Natural killer cell treated with Interleukin-12 subunit alpha and Interleukin-12 subunit beta and Interleukin-15 and Interleukin-18, amount 100 ng/mL, for 72 hours (primary cell): ENCODE measurements at regions not wholly inside any gene's neighbourhood (a gene's known extent, or its start where the extent isn't known, plus 50 kb on each side); places are given as distances from the start of the nearest gene placed in this dataset.
"Not testable (repeated sequence)": the region's sequence is repeated elsewhere in the genome, so short reads cannot be mapped to it uniquely, and the experiment has no call there.

Experiments
- ATAC-seq, 2 donors: fragments of 150-1000 bp; cut with Tn5 transposase in 1 of 2; sonication (Bioruptor Pico), chemical (Tn5 transposase) in 1 of 2; 2 replicates each; pipeline ENCODE4 v1.10.0; 2021
- DNase-seq: peaks from one replicate; pipeline ENCODE4 v3.0.0; 2022; ENCODE audit warnings: low spot score
- H3K27ac Mint-ChIP-seq, 2 donors: 1 replicate in 1 of 2; 2 replicates in 1 of 2; pipeline ENCODE4 v1.8.0; 2022; ENCODE audit warnings: mixed read lengths in 2 of 2, mild to moderate bottlenecking in 1 of 2, moderate library complexity in 1 of 2
- H3K27me3 Mint-ChIP-seq, 2 donors: 1 replicate in 1 of 2; 2 replicates in 1 of 2; pipeline ENCODE4 v1.8.0; 2022; ENCODE audit warnings: mixed read lengths in 2 of 2
- H3K36me3 Mint-ChIP-seq: one replicate; pipeline ENCODE4 v1.8.0; 2022; ENCODE audit warnings: mixed read lengths
- H3K4me1 Mint-ChIP-seq, 2 donors: 1 replicate in 1 of 2; 2 replicates in 1 of 2; pipeline ENCODE4 v1.8.0; 2022; ENCODE audit warnings: low read depth in 2 of 2, mixed read lengths in 2 of 2, mild to moderate bottlenecking in 1 of 2
- H3K4me3 Mint-ChIP-seq: one replicate; pipeline ENCODE4 v1.8.0; 2022; ENCODE audit warnings: mixed read lengths
- H3K9me3 Mint-ChIP-seq: 2 replicates; pipeline ENCODE4 v1.8.0; 2022; ENCODE audit warnings: mixed read lengths

GRCh38 chr12:92070054-92070863 is 75.4 kb downstream of the BTG1 start:
- H3K27ac Mint-ChIP-seq: peak overlapping the region in 1 of 2 donors; percentile 47
- H3K36me3 Mint-ChIP-seq: no peaks in the 10 kb centered on the region
- peaks cover 3% of the 10 kb centered on the region for H3K9me3 Mint-ChIP-seq
- H3K27me3 Mint-ChIP-seq: no peaks in the 10 kb centered on the region
- DNase-seq (no peak), ATAC-seq (no peak)
- no peak overlapping the region for H3K4me3 Mint-ChIP-seq
- peaks cover 3 to 4% of the 10 kb centered on the region in 2 donors for H3K4me1 Mint-ChIP-seq

DNA sequence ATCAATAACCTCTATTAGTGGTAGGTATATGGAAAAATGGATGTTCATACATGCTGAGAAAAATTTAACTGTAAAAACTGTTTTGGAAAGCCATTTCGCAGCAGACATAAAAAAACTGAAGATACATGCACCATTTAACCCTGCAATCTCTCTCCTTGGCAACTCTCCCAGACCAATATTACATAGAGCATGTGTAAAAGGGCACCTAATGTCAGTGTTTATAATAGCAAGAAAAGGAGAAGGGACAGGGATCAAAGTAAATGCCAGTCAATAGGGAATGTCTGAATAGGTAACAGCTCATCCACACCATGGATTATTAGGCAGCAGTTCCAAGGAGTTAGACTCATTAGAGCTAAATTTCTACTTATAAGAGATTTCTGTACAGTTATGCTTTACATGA is 77.2 kb downstream of the BTG1 start:
- no peaks in the 10 kb centered on the region for H3K36me3 Mint-ChIP-seq
- ATAC-seq (no peak), DNase-seq (no peak)
- H3K27me3 Mint-ChIP-seq: no peaks in the 10 kb centered on the region
- H3K4me1 Mint-ChIP-seq: peaks cover 7 to 8% of the 10 kb centered on the region in 2 donors
- H3K4me3 Mint-ChIP-seq: no peak overlapping the region
- no peak overlapping the region for H3K27ac Mint-ChIP-seq
- H3K9me3 Mint-ChIP-seq: peaks cover 3% of the 10 kb centered on the region

- H3K4me1 Mint-ChIP-seq: peaks cover 7 to 8% of the 10 kb centered on the region in 2 donors
- DNase-seq (no peak), ATAC-seq (no peak)
- H3K27ac Mint-ChIP-seq: no peak overlapping the region
- H3K9me3 Mint-ChIP-seq: peaks cover 7% of the 10 kb centered on the region
- H3K27me3 Mint-ChIP-seq: no peaks in the 10 kb centered on the region
- H3K4me3 Mint-ChIP-seq: no peak overlapping the region
- no peaks in the 10 kb centered on the region for H3K36me3 Mint-ChIP-seq
These were observed 80.0 kb downstream of the BTG1 start for GRCh38 chr12:92065639-92066038.

DNA sequence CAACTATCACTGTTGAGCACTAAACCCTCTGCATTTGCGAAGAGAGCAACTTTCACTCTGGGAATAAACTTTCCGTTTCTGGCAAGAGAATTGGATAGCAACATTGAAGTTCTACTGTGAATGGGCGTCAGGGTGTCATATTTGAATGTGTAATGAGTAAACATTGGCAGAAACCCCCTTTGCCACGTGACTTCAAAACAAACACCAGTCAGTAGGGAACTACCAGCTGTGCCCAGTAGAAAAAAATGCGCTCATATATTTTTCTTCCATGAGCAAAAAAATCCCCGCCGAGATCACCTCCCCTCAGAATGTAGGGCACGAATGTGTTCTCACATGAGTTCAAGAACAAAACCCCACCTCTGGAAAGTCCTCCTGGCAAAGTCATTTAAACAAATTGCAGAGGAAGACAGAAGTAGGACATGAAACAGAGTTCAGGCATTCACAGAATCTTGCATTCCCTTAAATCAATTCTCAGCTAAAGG is 80.6 kb downstream of the BTG1 start:
- DNase-seq: no peak
- Mint-ChIP-seq H3K36me3 (no peaks in the 10 kb centered on the region), H3K27me3 (no peaks in the 10 kb centered on the region), H3K27ac (no peak overlapping the region), H3K4me1 (peaks cover 6% of the 10 kb centered on the region in 2 donors), H3K4me3 (no peak overlapping the region), H3K9me3 (peaks cover 6% of the 10 kb centered on the region)
- ATAC-seq: peak in 1 of 2 donors; percentile 54

GRCh38 chr12:92064422-92064821 is 81.2 kb downstream of the BTG1 start:
- H3K4me1 Mint-ChIP-seq: peaks cover 4 to 6% of the 10 kb centered on the region in 2 donors
- H3K27me3 Mint-ChIP-seq: no peaks in the 10 kb centered on the region
- no peaks in the 10 kb centered on the region for H3K36me3 Mint-ChIP-seq
- DNase-seq (no peak), ATAC-seq (no peak)
- no peak overlapping the region for H3K27ac Mint-ChIP-seq
- peaks cover 4% of the 10 kb centered on the region for H3K9me3 Mint-ChIP-seq
- H3K4me3 Mint-ChIP-seq: no peak overlapping the region

DNA sequence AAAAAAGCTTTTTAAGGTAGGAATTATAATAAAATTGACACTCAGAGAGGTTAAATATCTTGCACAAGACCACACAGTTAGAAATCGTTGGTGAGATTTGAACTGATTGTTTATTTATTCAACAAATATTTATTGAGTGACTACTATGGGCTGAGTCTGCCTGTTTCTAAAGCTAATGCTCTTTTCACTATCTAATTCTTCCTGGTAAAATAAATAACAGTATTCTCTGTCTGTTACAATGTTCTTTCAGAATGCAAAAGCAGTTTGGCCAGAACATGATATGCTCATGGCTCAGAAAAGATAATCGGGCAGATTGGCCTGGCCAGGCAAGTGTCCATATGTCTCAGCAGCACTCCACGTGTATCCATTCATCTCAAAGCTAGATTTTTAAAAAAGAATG is 82.0 kb downstream of the BTG1 start:
- Mint-ChIP-seq H3K27me3 (no peaks in the 10 kb centered on the region), H3K27ac (no peak overlapping the region), H3K36me3 (no peaks in the 10 kb centered on the region), H3K9me3 (peaks cover 4% of the 10 kb centered on the region), H3K4me1 (peaks cover 4 to 6% of the 10 kb centered on the region in 2 donors), H3K4me3 (no peak overlapping the region)
- ATAC-seq (no peak), DNase-seq (no peak)

- H3K4me3 Mint-ChIP-seq: no peak overlapping the region
These were observed 82.8 kb downstream of the BTG1 start for GRCh38 chr12:92062539-92063493.

DNA sequence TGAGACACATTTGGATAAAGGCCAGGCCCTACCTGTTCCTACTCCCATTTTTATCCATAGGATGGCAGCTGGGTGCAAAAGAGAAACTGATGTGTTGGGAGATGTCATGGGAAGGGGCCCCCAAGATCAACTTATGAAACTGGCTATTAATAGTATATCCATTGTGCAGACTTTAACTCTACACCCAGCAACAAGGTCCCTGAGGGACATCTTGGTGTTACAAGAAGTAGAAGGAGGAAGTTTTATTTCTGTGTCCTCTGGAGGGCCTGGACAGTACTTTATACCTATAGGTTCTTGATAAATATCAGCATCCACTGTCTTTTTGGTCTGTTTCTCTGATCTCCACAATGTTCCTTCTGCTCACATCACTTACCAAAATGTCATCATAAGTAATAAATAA is 84.6 kb downstream of the BTG1 start:
- DNase-seq (no peak), ATAC-seq (no peak)
- Mint-ChIP-seq H3K9me3 (peaks cover 9% of the 10 kb centered on the region), H3K4me3 (no peak overlapping the region), H3K4me1 (peaks cover 9 to 10% of the 10 kb centered on the region in 2 donors), H3K27me3 (no peaks in the 10 kb centered on the region), H3K36me3 (no peaks in the 10 kb centered on the region), H3K27ac (no peak overlapping the region)

More at GRCh38 chr12:92062539-92063493, 82.8 kb downstream of the BTG1 start:
- Mint-ChIP-seq H3K27me3 (no peaks in the 10 kb centered on the region), H3K36me3 (no peaks in the 10 kb centered on the region), H3K9me3 (peaks cover 4% of the 10 kb centered on the region), H3K4me1 (peaks cover 4 to 9% of the 10 kb centered on the region in 2 donors), H3K27ac (peak overlapping the region in 1 of 2 donors; percentile 42)
- DNase-seq: no peak
- no peak for ATAC-seq

DNA sequence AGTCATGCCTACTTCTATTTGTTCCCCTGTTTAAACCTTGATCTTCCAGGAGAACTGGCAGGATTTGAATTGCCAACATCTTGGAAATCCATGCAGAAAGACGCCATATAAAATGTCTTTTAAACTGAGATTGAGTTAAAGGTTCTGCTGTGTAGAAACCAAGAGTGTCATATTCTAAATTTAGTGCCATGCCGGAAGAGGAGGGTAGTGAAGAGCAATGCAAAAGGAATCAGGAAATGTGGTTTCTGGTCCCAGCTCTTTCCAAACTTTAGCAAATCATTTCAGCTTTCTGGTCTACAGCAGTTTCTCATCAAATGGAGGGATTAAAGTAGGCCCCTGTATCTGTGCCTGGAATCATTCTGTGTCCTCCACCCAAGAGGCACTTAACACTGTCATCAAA is 85.7 kb downstream of the BTG1 start:
- no peak for DNase-seq
- Mint-ChIP-seq H3K9me3 (peaks cover 9% of the 10 kb centered on the region), H3K27ac (no peak overlapping the region), H3K36me3 (no peaks in the 10 kb centered on the region), H3K4me1 (peaks cover 6 to 7% of the 10 kb centered on the region in 2 donors), H3K27me3 (no peaks in the 10 kb centered on the region), H3K4me3 (no peak overlapping the region)
- ATAC-seq: no peak

GRCh38 chr12:92058664-92059063 is 87.0 kb downstream of the BTG1 start:
- no peak for ATAC-seq
- no peak overlapping the region for H3K4me3 Mint-ChIP-seq
- DNase-seq: no peak
- H3K36me3 Mint-ChIP-seq: no peaks in the 10 kb centered on the region
- peaks cover 5 to 6% of the 10 kb centered on the region in 2 donors for H3K4me1 Mint-ChIP-seq
- peaks cover 9% of the 10 kb centered on the region for H3K9me3 Mint-ChIP-seq
- no peak overlapping the region for H3K27ac Mint-ChIP-seq
- no peaks in the 10 kb centered on the region for H3K27me3 Mint-ChIP-seq

- not testable (repeated sequence) for ATAC-seq, DNase-seq, H3K4me3 Mint-ChIP-seq, H3K4me1 Mint-ChIP-seq, H3K27ac Mint-ChIP-seq, H3K27me3 Mint-ChIP-seq, H3K36me3 Mint-ChIP-seq, H3K9me3 Mint-ChIP-seq
These were observed 88.9 kb downstream of the BTG1 start for GRCh38 chr12:92056756-92057155.

DNA sequence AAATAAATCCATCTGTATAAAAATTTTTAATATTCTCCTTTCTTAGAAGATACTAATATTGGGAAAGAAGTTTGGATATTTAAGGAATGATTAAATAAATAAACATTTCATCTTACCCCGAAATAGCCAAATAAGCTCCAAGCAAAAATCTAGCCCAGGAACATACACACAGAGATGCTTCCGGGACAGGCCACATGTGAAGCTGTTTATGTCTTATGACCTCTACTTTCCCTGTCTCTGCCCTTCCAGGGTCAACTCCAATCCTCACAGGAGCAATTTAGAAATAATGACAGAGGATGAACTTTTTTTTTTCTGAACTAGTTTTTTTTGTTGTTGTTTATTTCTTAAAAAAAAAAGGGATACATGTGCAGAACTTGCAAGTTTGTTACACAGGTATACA is 89.4 kb downstream of the BTG1 start:
- Mint-ChIP-seq H3K4me1 (peaks cover 5 to 6% of the 10 kb centered on the region in 2 donors), H3K27me3 (no peaks in the 10 kb centered on the region), H3K27ac (no peak overlapping the region), H3K36me3 (no peaks in the 10 kb centered on the region), H3K4me3 (no peak overlapping the region), H3K9me3 (peaks cover 8% of the 10 kb centered on the region)
- no peak for DNase-seq
- no peak for ATAC-seq

- H3K4me3 Mint-ChIP-seq: no peak overlapping the region
- peaks cover 8% of the 10 kb centered on the region for H3K9me3 Mint-ChIP-seq
- H3K27ac Mint-ChIP-seq: no peak overlapping the region
- no peak for DNase-seq
- no peaks in the 10 kb centered on the region for H3K36me3 Mint-ChIP-seq
- peak in 1 of 2 donors; percentile 36 for ATAC-seq
- H3K4me1 Mint-ChIP-seq: peaks cover 5 to 6% of the 10 kb centered on the region in 2 donors
- no peaks in the 10 kb centered on the region for H3K27me3 Mint-ChIP-seq
These were observed 89.8 kb downstream of the BTG1 start for GRCh38 chr12:92055877-92056276.

DNA sequence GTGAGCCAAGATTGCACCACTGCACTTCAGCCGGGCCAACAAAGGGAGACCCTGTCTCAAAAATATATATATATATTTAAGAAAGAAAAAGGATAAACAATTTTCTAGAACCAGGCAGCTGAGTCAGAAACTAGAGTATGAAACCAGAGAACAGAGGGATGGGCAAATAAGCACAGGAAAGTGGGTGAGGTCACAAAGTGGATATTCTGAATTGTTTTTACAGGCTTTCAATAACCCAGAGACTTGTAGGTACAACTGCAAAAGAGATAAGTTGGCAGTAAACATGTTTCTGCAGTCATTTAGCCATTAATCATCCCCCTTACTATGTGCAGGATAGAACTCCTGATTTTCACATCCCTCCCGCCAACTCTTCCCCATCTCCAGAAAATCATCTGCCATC is 94.2 kb downstream of the BTG1 start:
- Mint-ChIP-seq H3K27me3 (peaks cover 0 to 4% of the 10 kb centered on the region in 2 donors), H3K4me1 (peaks cover 2 to 13% of the 10 kb centered on the region in 2 donors), H3K9me3 (peaks cover 5% of the 10 kb centered on the region), H3K4me3 (no peak overlapping the region), H3K36me3 (no peaks in the 10 kb centered on the region), H3K27ac (no peak overlapping the region)
- no peak for ATAC-seq
- DNase-seq: no peak
